NCI-H526 (cell line): ENCODE measurements at regions not wholly inside any gene's neighbourhood (a gene's known extent, or its start where the extent isn't known, plus 50 kb on each side); places are given as distances from the start of the nearest gene placed in this dataset.

Experiments used
- DNase-seq, 2 experiments: peaks; one replicate each; lab custom pipeline; 2025; lab: John Stamatoyannopoulos, UW

- DNase-seq = peak; percentile 55 to 89
Measured at GRCh38 chr10:123573236-123574108, 92.7 kb upstream of the GPR26 start.

DNA sequence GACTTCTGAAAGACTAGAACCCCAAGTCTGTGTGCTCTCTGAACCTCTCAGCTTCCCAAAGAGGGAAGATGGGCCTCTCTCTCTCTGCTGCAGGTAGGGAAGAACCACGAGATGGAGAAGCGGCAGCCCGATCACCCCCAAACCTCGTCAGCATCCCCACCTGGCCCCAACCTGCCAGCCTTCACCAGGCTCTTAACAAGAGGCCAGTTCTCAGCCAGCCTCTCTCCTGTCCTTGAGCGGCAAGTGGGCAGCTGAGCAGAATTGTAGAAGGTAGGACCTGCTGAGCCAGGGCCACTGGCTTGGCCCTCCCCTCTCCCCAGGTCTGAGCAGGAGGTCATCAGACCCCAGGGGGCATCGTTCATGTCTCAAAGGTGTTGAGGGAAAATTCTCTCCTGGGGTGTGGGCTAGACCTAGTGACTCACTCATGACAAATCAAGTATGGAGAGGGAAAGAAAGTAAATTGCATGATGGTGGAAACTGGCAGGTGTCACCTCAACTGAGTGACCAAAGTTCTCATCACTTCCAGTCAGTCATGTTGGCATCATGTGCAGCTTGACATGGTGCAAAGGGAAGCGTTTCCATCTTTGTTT, 92.0 kb upstream of the GPR26 start:
- no peak for DNase-seq

DNA sequence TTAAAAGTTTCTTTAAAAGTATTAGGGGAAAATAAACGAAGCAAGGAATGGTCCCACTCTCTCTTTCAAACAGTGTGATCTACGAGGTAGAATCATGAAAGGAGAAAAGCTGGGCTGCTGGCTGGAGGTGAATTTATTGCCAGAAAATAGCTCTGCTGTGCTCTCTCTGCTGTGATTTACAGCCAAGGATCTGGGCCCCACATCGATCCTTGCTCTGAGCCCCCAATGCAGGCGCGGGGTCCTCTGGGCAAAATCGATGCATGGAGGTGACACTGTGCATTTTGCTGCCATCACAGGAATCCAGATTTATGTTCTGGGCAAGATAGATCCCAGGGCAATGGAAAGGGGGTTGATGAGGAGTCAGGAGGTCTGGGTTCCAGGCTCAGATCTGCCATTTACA, 91.0 kb upstream of the GPR26 start:
- no peak for DNase-seq

- no peak for DNase-seq
Measured at GRCh38 chr10:123576706-123577105, 89.4 kb upstream of the GPR26 start.

DNA sequence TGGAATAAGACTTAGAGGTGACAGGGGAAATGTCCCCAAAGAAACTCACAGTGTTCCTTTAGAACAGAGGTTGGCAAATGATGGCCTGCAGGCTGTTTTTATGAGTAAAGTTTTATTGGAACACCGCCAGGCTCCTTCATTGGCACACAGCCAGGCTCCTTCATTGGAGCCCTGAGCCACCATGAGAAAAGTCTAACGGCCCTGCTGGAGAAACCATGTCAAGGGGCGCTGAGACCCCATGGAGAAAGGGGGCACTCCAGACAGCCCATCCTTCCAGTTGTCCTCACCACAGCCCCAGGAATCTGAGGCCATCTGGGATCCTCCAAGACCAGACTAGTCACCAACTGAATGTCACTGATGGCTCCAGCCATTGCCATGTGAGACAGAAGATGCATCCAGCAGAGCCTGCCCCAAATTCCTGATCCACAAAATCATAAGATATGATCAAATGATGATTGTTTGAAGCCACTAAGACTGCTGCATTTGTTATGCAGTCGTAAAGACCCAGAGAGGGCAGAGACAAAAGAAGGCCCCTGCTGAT, 88.2 kb upstream of the GPR26 start:
- no peak for DNase-seq

DNA sequence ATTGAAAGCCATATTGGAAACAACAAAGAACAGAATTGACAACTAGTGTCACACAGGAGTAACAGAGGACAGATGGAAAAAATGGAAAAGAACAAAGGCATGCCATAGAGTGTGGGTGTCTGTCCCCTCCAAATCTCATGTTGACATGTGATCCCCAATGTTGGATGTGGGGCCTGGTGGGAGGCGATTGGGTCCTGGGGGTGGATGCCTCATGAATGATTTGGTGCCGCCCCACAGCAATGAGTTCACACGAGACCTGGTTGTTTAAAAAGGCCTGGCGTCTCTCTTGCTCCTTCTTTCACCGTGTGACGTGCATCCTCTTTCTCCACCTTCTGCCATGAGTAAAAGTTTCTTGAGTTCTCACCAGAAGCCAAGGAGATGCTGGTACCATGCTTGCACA, 87.4 kb upstream of the GPR26 start:
- no peak for DNase-seq

GRCh38 chr10:123579675-123580074, 86.5 kb upstream of the GPR26 start:
- DNase-seq = no peak

- no peak for DNase-seq
Measured at GRCh38 chr10:123580426-123580825, 85.7 kb upstream of the GPR26 start.

DNA sequence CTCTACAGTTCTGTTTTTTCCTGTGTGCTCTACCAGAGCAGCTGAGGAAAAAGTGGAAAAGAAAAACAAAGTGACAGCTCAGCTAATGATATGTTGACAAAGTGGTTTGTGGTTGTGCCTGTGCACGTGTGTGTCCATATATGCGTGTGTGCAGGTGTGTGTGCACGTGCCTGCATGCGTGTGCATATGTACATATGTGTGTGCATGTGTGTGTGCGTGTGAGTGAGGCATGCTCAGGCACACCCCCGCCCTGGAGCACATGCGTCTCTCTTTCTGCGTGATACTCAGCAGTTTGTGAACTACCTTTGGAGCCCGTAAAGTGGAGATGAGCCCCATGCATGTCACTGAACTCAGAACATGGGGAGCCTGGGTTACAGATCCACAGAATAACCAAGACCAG, 84.5 kb upstream of the GPR26 start:
- DNase-seq = no peak

DNA sequence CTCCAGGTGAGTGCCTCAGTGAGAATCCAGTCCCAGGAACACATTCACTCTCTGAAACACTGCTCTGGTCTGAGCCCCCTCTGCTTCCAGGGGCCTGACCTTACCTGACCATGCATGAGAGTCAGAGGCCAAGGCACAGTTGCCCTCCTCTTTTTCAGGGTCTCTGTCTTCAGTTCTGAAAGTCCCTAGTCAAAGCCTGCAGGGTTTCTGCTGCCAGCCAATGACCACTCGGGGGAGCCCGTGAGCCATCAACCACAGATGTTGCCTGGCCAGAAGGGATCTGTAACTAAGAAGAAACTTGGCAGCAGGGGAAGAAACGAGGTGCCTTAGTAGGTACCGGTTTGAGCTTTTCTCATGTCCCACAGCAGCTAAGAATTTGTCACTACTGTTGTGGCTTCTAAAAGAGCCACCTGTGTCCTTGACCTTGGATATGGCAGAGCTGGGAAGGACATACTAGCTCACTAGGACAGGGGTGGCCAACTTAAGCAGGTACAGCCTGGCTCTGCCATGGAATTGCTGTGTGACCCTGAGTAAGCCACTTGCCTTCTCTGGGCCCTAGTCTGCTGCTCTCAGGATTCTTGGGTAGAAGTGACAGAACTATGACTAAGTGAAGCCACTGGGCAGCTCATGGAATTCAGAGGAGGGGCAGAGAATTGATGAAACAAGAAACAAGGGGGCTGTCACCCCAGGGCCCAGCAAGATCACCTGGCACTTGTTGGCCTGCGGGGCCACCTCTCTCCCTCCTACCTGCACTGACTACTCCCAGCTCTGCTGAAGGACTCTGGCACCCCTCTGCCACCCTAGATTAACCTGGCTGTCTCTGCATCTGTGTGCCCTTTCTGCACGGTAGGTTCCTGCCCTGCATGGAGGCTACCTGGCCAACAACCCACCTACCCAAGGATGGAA, 83.8 kb upstream of the GPR26 start:
- peak; percentile 68 to 85 for DNase-seq

GRCh38 chr10:123583639-123584418, 82.3 kb upstream of the GPR26 start:
- DNase-seq = peak; percentile 70 to 93

DNA sequence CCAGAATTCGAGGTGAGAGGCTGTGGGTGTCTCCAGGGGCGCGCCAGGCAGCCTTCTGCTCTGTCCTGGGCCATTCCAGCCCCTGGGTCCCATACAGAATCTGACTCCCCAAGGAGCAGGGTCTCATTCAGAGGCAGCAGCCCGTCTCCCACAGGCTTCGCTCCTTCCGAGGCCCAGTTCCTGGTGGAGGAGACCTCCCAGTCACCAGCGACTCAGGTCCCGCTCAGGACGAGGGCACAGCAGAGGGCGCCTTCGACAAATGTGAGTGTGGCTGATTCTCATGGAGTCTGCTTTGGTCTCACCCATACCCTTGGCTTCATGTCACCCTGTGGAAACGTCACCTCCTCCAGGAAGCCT, 81.8 kb upstream of the GPR26 start:
- no peak for DNase-seq

DNA sequence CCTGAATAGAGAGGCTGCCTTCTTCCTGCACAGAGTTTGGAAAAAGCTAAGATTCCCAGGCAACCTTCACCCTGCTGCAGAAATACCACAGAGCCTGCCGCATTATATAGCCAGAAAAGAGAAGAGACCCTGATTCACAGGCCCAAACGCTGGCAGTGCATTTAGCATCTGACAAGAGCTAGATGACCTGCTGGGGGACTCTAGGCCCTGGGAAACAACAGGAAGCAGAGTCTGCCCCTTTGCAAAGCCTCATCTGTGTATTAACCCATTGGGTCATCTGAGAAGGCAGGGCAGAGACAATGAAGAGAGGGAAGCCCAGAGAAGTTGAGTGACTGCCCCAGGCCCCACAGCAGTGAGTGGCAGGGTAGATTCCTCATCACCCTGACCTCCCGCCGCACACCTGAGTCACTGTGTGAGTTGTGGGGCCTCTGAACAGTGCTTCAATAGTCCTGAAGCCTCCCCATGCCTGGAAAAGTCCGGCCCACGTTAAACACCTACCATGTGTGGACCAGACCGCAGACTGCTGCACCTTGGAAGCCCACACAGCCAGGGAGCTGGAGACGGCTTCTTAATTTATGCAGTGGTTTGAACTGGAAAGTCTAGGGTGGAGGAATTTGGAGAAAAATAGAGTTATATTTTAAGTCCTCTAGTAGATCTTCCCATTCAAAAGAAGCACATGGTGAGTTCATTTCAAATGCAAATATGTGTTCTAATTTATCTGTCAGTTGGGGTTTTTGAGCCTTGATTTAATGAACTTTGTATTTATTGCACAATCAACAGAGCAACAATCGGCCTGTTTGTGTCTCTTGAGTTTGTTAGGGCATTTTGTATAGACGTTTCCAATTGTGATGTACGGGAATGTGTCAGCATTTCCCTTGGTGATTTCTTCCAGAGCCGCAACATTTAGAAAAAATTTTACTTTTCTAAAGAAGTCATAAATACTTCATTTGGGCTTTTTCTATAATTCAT, 80.4 kb upstream of the GPR26 start:
- DNase-seq = no peak

DNA sequence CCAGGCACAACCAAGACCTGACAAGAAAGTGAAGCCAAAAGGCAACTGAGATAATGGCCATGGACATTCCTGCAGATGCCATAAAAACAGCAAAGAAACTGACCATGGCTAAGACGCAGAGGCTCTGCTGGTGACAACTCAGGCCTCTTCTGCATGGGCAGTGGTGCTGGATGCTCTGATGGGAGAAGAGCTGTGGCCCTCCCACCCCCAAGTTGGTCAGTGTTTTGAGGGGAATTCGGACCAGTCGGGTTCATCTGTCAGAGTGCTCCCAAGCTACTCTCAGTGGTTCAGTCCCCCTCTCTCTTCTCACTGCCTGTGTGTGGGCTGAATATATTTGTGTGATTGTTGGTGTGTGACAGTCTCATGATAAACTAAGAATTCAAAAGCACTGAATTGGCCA, 79.0 kb upstream of the GPR26 start:
- DNase-seq = no peak

DNA sequence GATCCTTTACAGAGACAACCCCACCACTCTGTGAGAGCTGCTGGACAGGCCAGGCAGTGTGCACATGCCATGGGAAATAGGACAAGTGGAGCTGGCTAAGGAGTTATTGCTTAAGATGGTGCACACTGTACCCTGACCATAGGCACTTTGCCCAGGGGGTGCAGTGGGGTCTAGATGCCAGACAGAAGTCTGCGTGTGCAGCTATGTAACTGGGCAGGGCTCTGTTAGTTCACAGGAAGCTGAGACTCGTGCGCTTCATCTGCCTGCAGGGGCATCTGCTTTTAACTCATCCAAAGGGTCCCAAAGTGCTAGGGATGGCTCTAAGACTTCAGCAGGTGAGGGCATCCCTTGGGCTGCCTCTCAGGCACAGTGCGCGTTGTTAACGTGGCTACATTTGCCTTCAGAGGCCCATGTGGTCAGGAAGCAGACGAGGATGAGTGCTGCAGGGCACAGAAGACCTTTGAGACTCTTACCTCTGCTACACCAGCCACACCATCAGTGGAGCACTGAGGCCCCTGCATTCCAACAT, 77.7 kb upstream of the GPR26 start:
- no peak for DNase-seq

DNA sequence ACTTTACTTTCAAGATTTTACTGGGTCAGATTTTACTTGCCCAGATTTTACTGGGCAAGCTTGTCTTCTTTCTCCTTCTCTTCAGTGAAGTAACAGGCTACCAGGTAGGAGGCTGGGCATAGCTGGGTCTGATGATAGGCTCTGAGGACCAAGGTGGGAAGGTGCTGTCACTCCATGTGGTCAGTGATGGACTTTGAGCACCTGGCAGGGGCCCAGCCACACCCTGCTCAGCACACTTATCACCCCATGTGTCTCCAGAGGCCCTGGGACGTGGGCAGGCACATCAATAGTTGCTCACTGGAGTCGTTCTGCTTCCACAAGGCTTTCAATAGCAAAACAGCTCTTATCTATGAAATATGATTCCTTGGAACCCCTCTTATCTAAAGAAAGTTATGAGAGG, 70.5 kb upstream of the GPR26 start:
- DNase-seq = no peak

- no peak for DNase-seq
Measured at GRCh38 chr10:123597676-123598075, 68.5 kb upstream of the GPR26 start.

- DNase-seq = no peak
Measured at GRCh38 chr10:123599366-123599849, 66.7 kb upstream of the GPR26 start.

DNA sequence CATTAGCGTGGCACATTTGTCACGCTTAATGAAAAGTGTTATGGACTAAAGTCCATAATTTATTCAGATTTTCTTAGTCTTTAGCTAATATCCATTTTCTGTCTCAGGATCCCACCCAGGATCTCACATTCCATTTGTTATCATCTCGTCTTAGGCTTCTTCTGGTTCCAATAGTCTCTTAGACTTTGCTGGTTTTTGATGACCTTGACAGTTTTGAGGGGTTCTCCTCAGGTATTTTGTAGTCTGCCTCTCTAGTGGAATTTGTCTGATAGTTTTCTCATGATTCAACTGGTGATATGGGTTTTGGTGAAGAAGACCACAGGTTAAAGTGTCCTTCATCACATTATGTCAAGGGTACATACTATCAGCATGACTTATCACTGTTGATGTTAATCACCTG, 66.0 kb upstream of the GPR26 start:
- no peak for DNase-seq

- no peak for DNase-seq
Measured at GRCh38 chr10:123603130-123603529, 63.0 kb upstream of the GPR26 start.
